K562 (cell line): ENCODE measurements at regions not wholly inside any gene's neighbourhood (a gene's known extent, or its start where the extent isn't known, plus 50 kb on each side); places are given as distances from the start of the nearest gene placed in this dataset.

Experiments used
- ATAC-seq: fragments of 200-7000 bp; cut with Tn5 transposase; 3 replicates; pipeline ENCODE4 v1.9.1; 2020; ENCODE audit warnings: moderate library complexity
- BruUV-seq: library from RNA; stranded (reverse); fragments of 400-500 nt; replicated peaks from 2 replicates; lab custom pipeline; 2021; lab: Mats Ljungman, UMichigan
- CTCF ChIA-PET: fragments of 300-600 bp; formaldehyde crosslinking; extraction: SDS; loops from one replicate; lab custom pipeline; 2021; ENCODE audit warnings: low intra/inter-chr PET ratio; lab: Yijun Ruan, JAX
- POLR2A ChIA-PET: fragments of 300-600, 350-650 bp; sonication (Branson Sonifier 250); formaldehyde crosslinking; extraction: SDS; loops from one replicate; lab custom pipeline; 2021; ENCODE audit warnings: antibody characterized with exemption, inconsistent platforms; lab: Yijun Ruan, JAX
- DNase-seq, 4 experiments: peaks; one replicate each; pipeline versions ENCODE4 v3.0.0 to v3.0.0-alpha.2; 2011 to 2018; ENCODE audit warnings: low spot score in 3 of 4, mixed read lengths in 3 of 4; ENCODE audit errors: extremely low read depth in 1 of 4
- FAIRE-seq: peaks from 2 replicates; lab custom pipeline; 2011; peaks lifted over from hg19 to GRCh38; lab: Jason Lieb, UNC
- H2AFZ ChIP-seq: 2 replicates; pipeline ENCODE4 v1.6.0; 2011; ENCODE audit warnings: low read depth, low read length, control low read depth, inconsistent platforms
- H3K27ac ChIP-seq: fragments of 200-600 bp; 3 replicates; pipeline ENCODE4 v1.8.0; 2011; ENCODE audit warnings: low read depth, mild to moderate bottlenecking, control low read depth, inconsistent platforms, low read length, moderate library complexity, mixed read lengths; ENCODE audit errors: extremely low read depth
- H3K27me3 ChIP-seq, 2 experiments: fragments of 300-600 bp in 1 of 2; 2 replicates in 1 of 2; 3 replicates in 1 of 2; pipeline versions ENCODE4 v1.6.0 to v1.8.0; 2011; ENCODE audit warnings: inconsistent platforms in 2 of 2, low read length in 2 of 2, mild to moderate bottlenecking in 1 of 2, mixed read lengths in 1 of 2, moderate library complexity in 1 of 2; ENCODE audit not compliant: control insufficient read depth in 2 of 2, insufficient read depth in 2 of 2
- H3K36me3 ChIP-seq: fragments of 300-600 bp; 3 replicates; pipeline ENCODE4 v1.8.0; 2011; ENCODE audit warnings: mild to moderate bottlenecking, low read length, inconsistent platforms; ENCODE audit not compliant: control insufficient read depth, insufficient read depth
- H3K4me1 ChIP-seq, 2 experiments: fragments of 200-600 bp in 1 of 2; replicated peaks in 1 of 2; 2 replicates in 1 of 2; 3 replicates in 1 of 2; pipeline versions ENCODE4 v1.5.1 to v1.8.0; 2011; ENCODE audit warnings: inconsistent platforms in 2 of 2, low read length in 2 of 2, mild to moderate bottlenecking in 1 of 2, mixed read lengths in 1 of 2, moderate library complexity in 1 of 2; ENCODE audit not compliant: control insufficient read depth in 2 of 2, insufficient read depth in 2 of 2
- H3K4me2 ChIP-seq: 2 replicates; pipeline ENCODE4 v1.6.1; 2011; ENCODE audit warnings: low read length, control low read depth, inconsistent platforms, mixed read lengths; ENCODE audit not compliant: insufficient read depth
- H3K4me3 ChIP-seq: fragments of 200-600 bp; sonication (generic), shearing (Covaris generic); 2 replicates; pipeline ENCODE4 v1.5.1; 2016; ENCODE audit warnings: control low read depth, inconsistent platforms
- H3K79me2 ChIP-seq: fragments of 200-600 bp; 3 replicates; pipeline ENCODE4 v1.8.0; 2011; ENCODE audit warnings: low read length, inconsistent platforms; ENCODE audit not compliant: control insufficient read depth, insufficient read depth
- H3K9ac ChIP-seq, 2 experiments: 2 replicates each; pipeline versions ENCODE4 v1.6.0 to v1.6.1; 2011; ENCODE audit warnings: low read depth in 2 of 2, low read length in 2 of 2, control low read depth in 1 of 2, inconsistent platforms in 1 of 2, mild to moderate bottlenecking in 1 of 2, mixed read lengths in 1 of 2; ENCODE audit not compliant: insufficient read depth in 1 of 2
- H3K9me1 ChIP-seq: one replicate; pipeline ENCODE4 v1.6.0; 2011; ENCODE audit warnings: inconsistent platforms, mild to moderate bottlenecking, low read length, moderate library complexity; ENCODE audit not compliant: control insufficient read depth, insufficient read depth
- H3K9me3 ChIP-seq: replicated peaks from 2 replicates; pipeline ENCODE4 v1.5.1; 2011; ENCODE audit warnings: low read depth, low read length, inconsistent platforms; ENCODE audit not compliant: control insufficient read depth, insufficient read depth
- H4K20me1 ChIP-seq: replicated peaks from 2 replicates; pipeline ENCODE4 v1.6.1; 2011; ENCODE audit warnings: low read length, inconsistent platforms, mixed read lengths; ENCODE audit not compliant: control insufficient read depth, insufficient read depth
- DEAF1 ChIP-seq: fragments of 450-650 bp; formaldehyde crosslinking; IDR thresholded peaks from 2 replicates; pipeline ENCODE4 v1.4.0; 2020; ENCODE audit warnings: mild to moderate bottlenecking, moderate library complexity
- GABPB2 ChIP-seq: fragments of 250-450 bp; sonication (Bioruptor Pico); conservative IDR thresholded peaks from 2 replicates; pipeline ENCODE4 v1.5.1; 2021; ENCODE audit warnings: mild to moderate bottlenecking
- ILK ChIP-seq: fragments of 450-650 bp; IDR thresholded peaks from 2 replicates; pipeline ENCODE4 v1.6.1; 2016; ENCODE audit warnings: missing genetic modification characterization, low read depth, mild to moderate bottlenecking, missing compliant biosample characterization, moderate library complexity, borderline replicate concordance
- MEF2A ChIP-seq: IDR thresholded peaks from 2 replicates; pipeline ENCODE4 v1.6.1; 2011; ENCODE audit warnings: low read depth, mild to moderate bottlenecking, low read length, moderate library complexity; ENCODE audit not compliant: control insufficient read depth
- NCOA1 ChIP-seq: fragments of 450-650 bp; IDR thresholded peaks from 2 replicates; pipeline ENCODE4 v1.6.1; 2016; ENCODE audit warnings: low read depth
- NUFIP1 ChIP-seq: fragments of 450-650 bp; IDR thresholded peaks from 2 replicates; pipeline ENCODE4 v1.6.1; 2018; ENCODE audit not compliant: partially characterized antibody
- SLC30A9 ChIP-seq: fragments of 250-450 bp; sonication (Bioruptor Pico); IDR thresholded peaks from 2 replicates; pipeline ENCODE4 v1.8.0; 2022; ENCODE audit warnings: mild to moderate bottlenecking, moderate library complexity
- ZNF140 ChIP-seq: fragments of 250-450 bp; sonication (Bioruptor Pico); IDR thresholded peaks from 2 replicates; pipeline ENCODE4 v1.8.0; 2021; ENCODE audit warnings: moderate library complexity, mild to moderate bottlenecking, inconsistent platforms
- WGBS: fragments of 100-300 bp; shearing (Covaris generic); methylation state at CpG from one replicate; pipeline ENCODE4 v1.1.6; 2016; ENCODE audit warnings: low coverage, mixed read lengths; ENCODE audit not compliant: insufficient coverage; ENCODE audit errors: missing lambda C conversion rate; 5-methylcytosine and 5-hydroxymethylcytosine counted together
- in situ Hi-C: fragments of 300-500 bp; cut with MboI; formaldehyde crosslinking; loops from 4 replicates; pipeline ENCODE4 v1.15.0; 2018; ENCODE audit warnings: inconsistent platforms, mixed read lengths
- intact Hi-C: fragments of 100-400 bp; cut with micrococcal nuclease; formaldehyde crosslinking; loops from 2 replicates; pipeline ENCODE4 v1.14.2; 2022
- TF ChIP-seq, protein P1 (sequence below): sonication (generic); formaldehyde crosslinking; IDR thresholded peaks from 2 replicates; pipeline ENCODE4 v1.8.1; 2023; ENCODE audit warnings: mild to moderate bottlenecking, missing genetic modification reagents

DNA sequence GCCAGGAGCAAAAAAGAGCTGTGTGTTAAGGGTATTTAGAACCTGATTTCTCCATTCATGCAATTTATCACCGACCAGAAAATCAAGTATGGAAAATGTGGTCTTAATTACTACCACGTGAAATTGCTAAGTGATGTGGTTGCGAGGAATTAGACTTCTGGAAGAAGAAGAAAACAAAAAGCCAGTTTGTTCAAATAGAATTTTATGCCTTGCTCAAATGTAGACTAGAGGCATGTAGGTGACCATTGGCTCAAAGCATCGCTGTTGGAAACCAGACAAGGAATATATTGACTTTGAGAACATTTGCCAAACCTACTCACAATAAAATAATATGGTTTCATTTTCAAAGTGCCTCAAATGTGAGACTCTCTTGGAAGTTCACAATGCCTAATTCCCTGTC lies 57.3 kb upstream of the LRCH1 start:
- H3K9ac ChIP-seq: no peak overlapping the region
- H3K4me3 ChIP-seq: no peak overlapping the region
- no peaks in the 10 kb centered on the region for H3K9me1 ChIP-seq
- H3K4me1 ChIP-seq: no peaks in the 10 kb centered on the region
- no peaks in the 10 kb centered on the region for H3K79me2 ChIP-seq
- no peaks in the 10 kb centered on the region for H3K9me3 ChIP-seq
- no peak for ATAC-seq
- no peak for TF ChIP-seq ZNF140 (CRISPR knock-in tag)
- no peak for TF ChIP-seq MEF2A
- no peak for TF ChIP-seq DEAF1 (CRISPR knock-in tag)
- no peak for TF ChIP-seq NUFIP1
- no peak for TF ChIP-seq ILK
- TF ChIP-seq, protein P1, sequence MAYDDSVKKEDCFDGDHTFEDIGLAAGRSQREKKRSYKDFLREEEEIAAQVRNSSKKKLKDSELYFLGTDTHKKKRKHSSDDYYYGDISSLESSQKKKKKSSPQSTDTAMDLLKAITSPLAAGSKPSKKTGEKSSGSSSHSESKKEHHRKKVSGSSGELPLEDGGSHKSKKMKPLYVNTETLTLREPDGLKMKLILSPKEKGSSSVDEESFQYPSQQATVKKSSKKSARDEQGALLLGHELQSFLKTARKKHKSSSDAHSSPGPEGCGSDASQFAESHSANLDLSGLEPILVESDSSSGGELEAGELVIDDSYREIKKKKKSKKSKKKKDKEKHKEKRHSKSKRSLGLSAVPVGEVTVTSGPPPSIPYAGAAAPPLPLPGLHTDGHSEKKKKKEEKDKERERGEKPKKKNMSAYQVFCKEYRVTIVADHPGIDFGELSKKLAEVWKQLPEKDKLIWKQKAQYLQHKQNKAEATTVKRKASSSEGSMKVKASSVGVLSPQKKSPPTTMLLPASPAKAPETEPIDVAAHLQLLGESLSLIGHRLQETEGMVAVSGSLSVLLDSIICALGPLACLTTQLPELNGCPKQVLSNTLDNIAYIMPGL: no peak
- TF ChIP-seq NCOA1: no peak
- TF ChIP-seq SLC30A9 (CRISPR knock-in tag): no peak
- TF ChIP-seq GABPB2 (CRISPR knock-in tag): no peak
- TF ChIP-seq, all 486 proteins: peak for 0
- Histone ChIP-seq H3K36me3 (no peaks in the 10 kb centered on the region), H3K27me3 (no peaks in the 10 kb centered on the region; a peak in 1 of 5 replicates), H2AFZ (no peak overlapping the region), H3K4me2 (no peak overlapping the region), H4K20me1 (no peaks in the 10 kb centered on the region), H3K27ac (no peak overlapping the region)
- DNase-seq (no peak), FAIRE-seq (no peak)
- no TSS peak for BruUV-seq
- intact Hi-C loops (no loop called here), in situ Hi-C loops (no loop called here)
- WGBS: 2% methylated on average over 4 of the region's 4 CpGs
- POLR2A ChIA-PET: no interaction called here
- CTCF ChIA-PET: no interaction called here
